ENCODE measurements at regions not wholly inside any gene's neighbourhood (a gene's known extent, or its start where the extent isn't known, plus 50 kb on each side); places are given as distances from the start of the nearest gene placed in this dataset.

- TF ChIP-seq, protein P1, sequence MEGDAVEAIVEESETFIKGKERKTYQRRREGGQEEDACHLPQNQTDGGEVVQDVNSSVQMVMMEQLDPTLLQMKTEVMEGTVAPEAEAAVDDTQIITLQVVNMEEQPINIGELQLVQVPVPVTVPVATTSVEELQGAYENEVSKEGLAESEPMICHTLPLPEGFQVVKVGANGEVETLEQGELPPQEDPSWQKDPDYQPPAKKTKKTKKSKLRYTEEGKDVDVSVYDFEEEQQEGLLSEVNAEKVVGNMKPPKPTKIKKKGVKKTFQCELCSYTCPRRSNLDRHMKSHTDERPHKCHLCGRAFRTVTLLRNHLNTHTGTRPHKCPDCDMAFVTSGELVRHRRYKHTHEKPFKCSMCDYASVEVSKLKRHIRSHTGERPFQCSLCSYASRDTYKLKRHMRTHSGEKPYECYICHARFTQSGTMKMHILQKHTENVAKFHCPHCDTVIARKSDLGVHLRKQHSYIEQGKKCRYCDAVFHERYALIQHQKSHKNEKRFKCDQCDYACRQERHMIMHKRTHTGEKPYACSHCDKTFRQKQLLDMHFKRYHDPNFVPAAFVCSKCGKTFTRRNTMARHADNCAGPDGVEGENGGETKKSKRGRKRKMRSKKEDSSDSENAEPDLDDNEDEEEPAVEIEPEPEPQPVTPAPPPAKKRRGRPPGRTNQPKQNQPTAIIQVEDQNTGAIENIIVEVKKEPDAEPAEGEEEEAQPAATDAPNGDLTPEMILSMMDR (conservative IDR thresholded peaks at IDR 0.05; ENCODE audit: low read depth, low read length) = no peak
- TF ChIP-seq EZH2 (IDR thresholded peaks at IDR 0.05; ENCODE audit: borderline replicate concordance, low read depth, low read length, poor library complexity, severe bottlenecking) = no peak
Measured at GRCh38 chr13:30832845-30833332, 73.2 kb upstream of the MEDAG start.

Measured in A673 (cell line).